ENCODE measurements at regions not wholly inside any gene's neighbourhood (a gene's known extent, or its start where the extent isn't known, plus 50 kb on each side); places are given as distances from the start of the nearest gene placed in this dataset.
"Not testable (repeated sequence)": the region's sequence is repeated elsewhere in the genome, so short reads cannot be mapped to it uniquely, and the experiment has no call there.

- Mint-ChIP-seq H3K27me3 (ENCODE audit: low read depth) (no peaks in the 10 kb centered on the region), H3K4me3 (no peak overlapping the region)
- no peak for DNase-seq (ENCODE audit: low read depth, low spot score)
Observed at GRCh38 chr18:52163478-52163877, 176.5 kb upstream of the DCC start.

GRCh38 chr18:52168131-52168530 is 171.9 kb upstream of the DCC start:
- H3K4me3 Mint-ChIP-seq; H3K27ac Mint-ChIP-seq (ENCODE audit: unreplicated experiment); H3K36me3 Mint-ChIP-seq (ENCODE audit: low read depth); H3K4me1 Mint-ChIP-seq; H3K9me3 Mint-ChIP-seq; H3K27me3 Mint-ChIP-seq (ENCODE audit: low read depth); DNase-seq (ENCODE audit: low read depth, low spot score): not testable (repeated sequence)

More at GRCh38 chr18:52163478-52163877, 176.5 kb upstream of the DCC start:
- no peaks in the 10 kb centered on the region for H3K4me1 Mint-ChIP-seq
- no peak for TF ChIP-seq CTCF (conservative IDR thresholded peaks at IDR 0.05)
- peaks cover 12% of the 10 kb centered on the region for H3K9me3 Mint-ChIP-seq
- no peak overlapping the region for H3K27ac Mint-ChIP-seq (ENCODE audit: unreplicated experiment)
- H3K36me3 Mint-ChIP-seq (ENCODE audit: low read depth) = peaks cover 2% of the 10 kb centered on the region

GRCh38 chr18:52174220-52174619 is 165.8 kb upstream of the DCC start:
- H3K4me1 Mint-ChIP-seq = no peaks in the 10 kb centered on the region
- TF ChIP-seq CTCF (conservative IDR thresholded peaks at IDR 0.05) = no peak
- no peak overlapping the region for H3K27ac Mint-ChIP-seq (ENCODE audit: unreplicated experiment)
- H3K27me3 Mint-ChIP-seq (ENCODE audit: low read depth) = no peaks in the 10 kb centered on the region
- no peaks in the 10 kb centered on the region for H3K36me3 Mint-ChIP-seq (ENCODE audit: low read depth)
- no peak for DNase-seq (ENCODE audit: low read depth, low spot score)
- H3K9me3 Mint-ChIP-seq = no peaks in the 10 kb centered on the region
- H3K4me3 Mint-ChIP-seq = no peak overlapping the region

- Mint-ChIP-seq H3K36me3 (ENCODE audit: low read depth) (no peaks in the 10 kb centered on the region), H3K27ac (ENCODE audit: unreplicated experiment) (no peak overlapping the region), H3K4me3 (no peak overlapping the region), H3K4me1 (no peaks in the 10 kb centered on the region), H3K9me3 (no peaks in the 10 kb centered on the region), H3K27me3 (ENCODE audit: low read depth) (no peaks in the 10 kb centered on the region)
- DNase-seq (ENCODE audit: low read depth, low spot score) = no peak
- no peak for TF ChIP-seq CTCF (conservative IDR thresholded peaks at IDR 0.05)
Observed at GRCh38 chr18:52175406-52175805, 164.6 kb upstream of the DCC start.

GRCh38 chr18:52183107-52183506 is 156.9 kb upstream of the DCC start:
- DNase-seq (ENCODE audit: low read depth, low spot score) = no peak
- Mint-ChIP-seq H3K27me3 (ENCODE audit: low read depth) (peaks cover 3% of the 10 kb centered on the region), H3K27ac (ENCODE audit: unreplicated experiment) (no peak overlapping the region), H3K36me3 (ENCODE audit: low read depth) (no peaks in the 10 kb centered on the region), H3K9me3 (peaks cover 12% of the 10 kb centered on the region), H3K4me3 (no peak overlapping the region), H3K4me1 (no peaks in the 10 kb centered on the region)
- no peak for TF ChIP-seq CTCF (conservative IDR thresholded peaks at IDR 0.05)

- Mint-ChIP-seq H3K27me3 (ENCODE audit: low read depth) (peaks cover 15% of the 10 kb centered on the region), H3K4me3 (peak overlapping the region; percentile 45), H3K9me3 (peaks cover 13% of the 10 kb centered on the region), H3K27ac (ENCODE audit: unreplicated experiment) (no peak overlapping the region), H3K4me1 (peaks cover 22% of the 10 kb centered on the region), H3K36me3 (ENCODE audit: low read depth) (no peaks in the 10 kb centered on the region)
- DNase-seq (ENCODE audit: low read depth, low spot score) = no peak
- no peak for TF ChIP-seq CTCF (conservative IDR thresholded peaks at IDR 0.05)
Observed at GRCh38 chr18:52190195-52190594, 149.8 kb upstream of the DCC start.
